ENCODE measurements at regions not wholly inside any gene's neighbourhood (a gene's known extent, or its start where the extent isn't known, plus 50 kb on each side); places are given as distances from the start of the nearest gene placed in this dataset.

GRCh38 chr13:85663856-85664255 lies 135.4 kb downstream of the SLITRK6 start:
- no peak for DNase-seq

GRCh38 chr13:85662186-85662585 lies 137.0 kb downstream of the SLITRK6 start:
- no peak for DNase-seq

- DNase-seq = no peak
Measured at GRCh38 chr13:85661675-85662074, 137.5 kb downstream of the SLITRK6 start.

- no peak for DNase-seq
Measured at GRCh38 chr13:85659493-85659892, 139.7 kb downstream of the SLITRK6 start.

- DNase-seq = no peak
Measured at GRCh38 chr13:85657942-85658341, 141.3 kb downstream of the SLITRK6 start.

GRCh38 chr13:85655040-85655439 lies 144.2 kb downstream of the SLITRK6 start:
- DNase-seq = no peak

- no peak for DNase-seq
Measured at GRCh38 chr13:85654227-85654626, 145.0 kb downstream of the SLITRK6 start.

- DNase-seq = no peak
Measured at GRCh38 chr13:85653681-85654080, 145.5 kb downstream of the SLITRK6 start.

- no peak for DNase-seq
Measured at GRCh38 chr13:85652491-85652890, 146.7 kb downstream of the SLITRK6 start.

- DNase-seq = no peak
Measured at GRCh38 chr13:85651440-85651839, 147.8 kb downstream of the SLITRK6 start.

GRCh38 chr13:85650613-85651012 lies 148.6 kb downstream of the SLITRK6 start:
- DNase-seq = no peak

GRCh38 chr13:85640727-85641126 lies 158.5 kb downstream of the SLITRK6 start:
- DNase-seq = no peak

- no peak for DNase-seq
Measured at GRCh38 chr13:85638815-85639393, 160.3 kb downstream of the SLITRK6 start.

GRCh38 chr13:85638265-85638664 lies 161.0 kb downstream of the SLITRK6 start:
- no peak for DNase-seq

- DNase-seq = no peak
Measured at GRCh38 chr13:85632526-85633195, 166.6 kb downstream of the SLITRK6 start.

GRCh38 chr13:85631801-85632200 lies 167.4 kb downstream of the SLITRK6 start:
- no peak for DNase-seq

- no peak for DNase-seq
Measured at GRCh38 chr13:85626603-85627002, 172.6 kb downstream of the SLITRK6 start.

GRCh38 chr13:85619321-85619720 lies 179.9 kb downstream of the SLITRK6 start:
- DNase-seq = no peak

- DNase-seq = no peak
Measured at GRCh38 chr13:85618521-85618920, 180.7 kb downstream of the SLITRK6 start.

- no peak for DNase-seq
Measured at GRCh38 chr13:85616275-85616674, 182.9 kb downstream of the SLITRK6 start.

GRCh38 chr13:85615031-85615430 lies 184.2 kb downstream of the SLITRK6 start:
- DNase-seq = no peak

- DNase-seq = no peak
Measured at GRCh38 chr13:85610024-85610423, 189.2 kb downstream of the SLITRK6 start.

- no peak for DNase-seq
Measured at GRCh38 chr13:85608255-85608829, 190.9 kb downstream of the SLITRK6 start.

GRCh38 chr13:85603735-85604134 lies 195.5 kb downstream of the SLITRK6 start:
- no peak for DNase-seq

- no peak for DNase-seq
Measured at GRCh38 chr13:85601526-85601925, 197.7 kb downstream of the SLITRK6 start.
